IPS-NIHi11 (cell line): ENCODE measurements at regions not wholly inside any gene's neighbourhood (a gene's known extent, or its start where the extent isn't known, plus 50 kb on each side); places are given as distances from the start of the nearest gene placed in this dataset.
"Not testable (repeated sequence)": the region's sequence is repeated elsewhere in the genome, so short reads cannot be mapped to it uniquely, and the experiment has no call there.

Experiments
- DNase-seq: peaks from one replicate; pipeline ENCODE4 v3.0.0; 2012; ENCODE audit warnings: mixed read lengths, low spot score

DNA sequence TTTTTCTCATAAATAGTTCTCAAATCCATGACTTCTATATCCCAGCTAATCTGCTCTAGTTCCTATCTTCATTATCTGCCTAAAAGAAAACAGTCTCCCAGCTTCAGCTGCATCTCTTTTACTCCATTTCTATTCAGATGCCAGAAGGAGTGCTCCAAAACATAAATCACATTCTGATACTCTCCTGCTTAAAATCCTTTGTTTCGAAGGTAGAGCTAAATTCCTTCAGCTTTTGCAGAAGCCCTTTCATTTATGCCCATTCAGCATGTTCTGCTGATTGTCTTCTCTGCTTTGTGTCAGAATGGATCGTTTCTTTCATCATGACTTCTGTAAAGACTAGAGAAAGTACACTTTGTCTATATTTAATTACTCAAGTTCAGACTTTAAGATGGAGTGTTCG lies 440.1 kb upstream of the SMIM31 start:
- no peak for DNase-seq

GRCh38 chr4:164318350-164318749 lies 435.6 kb upstream of the SMIM31 start:
- DNase-seq: no peak

- DNase-seq: no peak
Observed at GRCh38 chr4:164319688-164320087, 434.2 kb upstream of the SMIM31 start.

DNA sequence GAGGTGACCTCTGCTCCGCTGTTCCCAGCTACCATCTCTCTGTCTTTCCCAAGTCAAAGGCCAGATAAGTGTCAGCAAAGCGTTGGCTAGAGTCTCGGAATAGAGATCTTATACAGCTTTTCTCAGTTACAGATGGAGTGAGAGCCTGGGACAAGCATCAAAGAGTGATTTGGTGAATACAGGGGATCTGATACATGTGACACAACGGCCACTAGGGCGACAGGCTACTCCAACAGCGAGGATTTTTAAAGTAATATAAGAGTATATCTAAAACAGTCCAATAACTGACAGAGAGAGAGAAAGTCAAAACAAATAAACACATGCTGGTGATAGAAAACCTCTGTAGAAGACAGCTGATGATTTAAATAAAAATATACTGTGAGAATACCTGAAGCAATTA lies 433.1 kb upstream of the SMIM31 start:
- DNase-seq: no peak

GRCh38 chr4:164326056-164326455 lies 427.9 kb upstream of the SMIM31 start:
- no peak for DNase-seq

- peak; percentile 12 for DNase-seq
Observed at GRCh38 chr4:164337219-164337944, 416.5 kb upstream of the SMIM31 start.

DNA sequence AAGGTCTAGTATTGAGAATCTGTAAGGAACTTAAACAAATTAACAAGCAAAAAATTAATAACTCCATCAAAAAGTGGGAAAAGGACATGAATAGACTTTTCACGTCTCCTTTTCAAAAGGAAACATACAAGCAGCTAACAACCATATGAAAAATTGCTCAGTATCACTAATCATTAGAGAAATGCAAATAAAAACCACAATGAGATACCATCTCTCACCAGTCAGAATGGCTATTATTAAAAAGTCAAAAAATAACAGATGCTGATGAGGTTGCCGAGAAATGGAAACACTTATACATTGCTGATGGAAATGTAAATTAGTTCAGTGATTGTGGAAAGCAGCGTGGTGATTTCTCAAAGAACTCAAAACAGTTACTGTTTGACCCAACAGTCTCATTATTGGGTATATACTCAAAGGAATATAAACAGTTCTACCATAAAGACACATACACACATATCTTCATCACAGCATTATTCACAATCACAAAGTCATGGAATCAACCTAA lies 410.4 kb upstream of the SMIM31 start:
- no peak for DNase-seq

DNA sequence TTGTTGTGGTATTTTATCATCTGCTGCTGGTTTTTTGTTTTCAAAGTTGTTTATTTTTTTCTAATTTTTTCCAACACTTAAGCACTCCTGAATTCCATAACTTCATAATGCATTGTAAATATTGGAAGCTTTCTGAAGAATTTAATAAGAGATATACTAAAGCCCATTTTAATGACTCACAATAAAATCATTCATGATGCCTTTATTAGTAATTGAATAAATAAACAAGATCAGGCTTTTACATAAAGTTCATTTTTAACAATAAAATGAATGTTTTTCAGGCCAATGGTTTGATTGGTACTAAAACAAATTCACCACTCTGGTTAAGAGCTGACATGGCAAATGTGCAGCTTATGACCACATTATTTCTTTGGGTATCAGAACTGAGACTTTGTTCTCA lies 408.2 kb upstream of the SMIM31 start:
- DNase-seq: no peak

DNA sequence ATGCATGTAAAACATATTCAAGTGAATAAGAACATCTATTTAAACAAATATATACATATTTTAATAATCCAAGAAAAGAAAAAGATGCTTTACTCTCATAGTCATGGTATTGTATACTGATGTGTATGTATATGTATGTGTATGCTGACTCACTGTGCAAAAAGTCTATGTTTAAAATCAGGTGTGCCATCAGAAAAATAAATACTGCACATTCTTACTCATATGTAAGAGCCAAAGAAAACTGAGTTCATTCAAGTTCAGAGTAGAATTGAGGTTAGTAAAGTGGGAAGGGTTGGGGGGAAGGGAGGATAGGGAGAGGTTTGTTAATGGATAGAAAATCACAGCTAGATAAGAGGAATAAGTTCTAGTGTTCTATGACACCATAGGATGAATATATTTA lies 403.9 kb upstream of the SMIM31 start:
- no peak for DNase-seq

DNA sequence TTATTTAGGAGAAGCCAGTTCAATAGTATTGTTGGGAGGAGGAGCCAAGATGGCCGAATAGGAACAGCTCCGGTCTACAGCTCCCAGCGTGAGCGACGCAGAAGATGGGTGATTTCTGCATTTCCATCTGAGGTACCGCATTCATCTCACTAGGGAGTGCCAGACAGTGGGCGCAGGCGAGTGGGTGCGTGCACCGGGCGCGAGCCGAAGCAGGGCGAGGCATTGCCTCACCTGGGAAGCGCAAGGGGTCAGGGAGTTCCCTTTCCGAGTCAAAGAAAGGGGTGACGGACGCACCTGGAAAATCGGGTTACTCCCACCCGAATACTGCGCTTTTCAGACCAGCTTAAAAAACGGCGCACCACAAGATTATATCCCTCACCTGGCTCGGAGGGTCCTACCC lies 403.2 kb upstream of the SMIM31 start:
- DNase-seq: not testable (repeated sequence)

DNA sequence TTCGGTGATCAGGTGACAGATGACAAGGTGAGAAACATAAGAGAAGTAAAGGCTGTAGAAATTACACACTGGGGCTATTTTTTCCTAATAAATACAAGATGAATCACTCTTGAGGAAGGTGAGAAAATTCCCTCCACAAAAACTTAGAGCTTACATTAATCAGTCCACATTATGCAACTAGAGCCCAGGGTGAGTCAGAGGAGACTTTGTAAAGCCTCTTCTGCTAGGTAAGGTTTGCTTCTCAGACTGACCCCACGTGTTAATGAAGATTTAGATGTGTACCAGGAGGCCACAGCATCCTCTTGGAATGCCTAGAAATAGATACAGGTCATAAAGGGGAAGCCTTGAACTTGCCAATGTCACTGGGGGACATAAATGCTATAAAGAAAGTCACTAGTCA lies 396.0 kb upstream of the SMIM31 start:
- no peak for DNase-seq

DNA sequence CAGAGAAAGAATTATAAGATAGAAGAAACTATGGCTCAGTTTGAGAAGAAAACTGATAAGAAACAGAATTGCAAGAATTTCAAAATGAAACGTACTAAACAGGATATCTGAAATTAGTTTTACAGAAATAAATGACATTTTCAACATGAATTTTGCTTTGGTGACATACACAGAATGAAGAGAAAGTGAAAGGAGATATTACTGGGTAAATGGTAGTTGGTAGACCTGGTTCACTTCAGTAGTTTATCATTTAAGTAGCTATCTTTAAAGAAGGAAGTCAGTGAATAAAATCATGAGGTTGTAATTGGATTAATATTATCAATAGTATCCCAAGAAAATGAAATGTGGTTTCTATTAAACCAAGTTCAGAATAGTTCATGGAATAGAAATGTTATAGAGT lies 395.5 kb upstream of the SMIM31 start:
- DNase-seq: no peak

DNA sequence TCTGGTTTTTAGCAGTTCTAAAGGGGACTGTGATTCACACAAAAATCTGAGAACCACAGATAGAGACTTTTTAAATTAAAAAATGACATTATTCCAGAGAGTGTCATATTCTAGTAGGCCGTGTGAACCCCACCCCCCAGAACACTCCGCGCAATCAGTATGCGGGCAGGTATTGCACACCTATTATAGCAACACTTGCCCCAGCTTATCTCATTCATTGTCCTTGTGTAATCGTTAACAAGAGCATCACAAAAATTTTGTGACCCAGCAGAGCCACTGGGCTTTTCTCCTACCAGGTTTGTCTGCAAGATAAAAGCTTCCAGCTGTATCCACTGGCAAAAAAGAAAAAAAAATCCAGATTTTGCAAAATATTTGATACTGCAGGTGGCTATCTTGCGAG lies 394.1 kb upstream of the SMIM31 start:
- DNase-seq: no peak

GRCh38 chr4:164368894-164369293 lies 385.0 kb upstream of the SMIM31 start:
- DNase-seq: no peak

- DNase-seq: no peak
Observed at GRCh38 chr4:164373021-164373420, 380.9 kb upstream of the SMIM31 start.

DNA sequence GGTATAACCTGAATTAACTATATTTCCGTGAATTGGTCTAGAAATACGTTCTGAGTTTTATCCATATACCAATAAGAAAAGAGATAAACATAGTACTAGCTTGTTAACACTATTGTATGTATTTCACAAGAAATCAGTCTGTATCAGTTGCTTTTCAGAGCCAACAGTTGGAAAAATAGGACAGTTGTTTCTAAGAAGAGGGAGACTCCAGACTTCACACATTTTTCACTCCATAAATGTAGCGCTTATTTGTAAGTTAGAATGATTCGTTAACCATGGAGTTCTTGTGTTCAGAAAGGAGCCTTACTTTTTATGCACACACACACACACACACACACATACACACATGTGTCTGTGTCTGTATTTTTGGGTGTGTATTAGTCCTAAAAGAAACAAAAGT lies 376.7 kb upstream of the SMIM31 start:
- DNase-seq: no peak

DNA sequence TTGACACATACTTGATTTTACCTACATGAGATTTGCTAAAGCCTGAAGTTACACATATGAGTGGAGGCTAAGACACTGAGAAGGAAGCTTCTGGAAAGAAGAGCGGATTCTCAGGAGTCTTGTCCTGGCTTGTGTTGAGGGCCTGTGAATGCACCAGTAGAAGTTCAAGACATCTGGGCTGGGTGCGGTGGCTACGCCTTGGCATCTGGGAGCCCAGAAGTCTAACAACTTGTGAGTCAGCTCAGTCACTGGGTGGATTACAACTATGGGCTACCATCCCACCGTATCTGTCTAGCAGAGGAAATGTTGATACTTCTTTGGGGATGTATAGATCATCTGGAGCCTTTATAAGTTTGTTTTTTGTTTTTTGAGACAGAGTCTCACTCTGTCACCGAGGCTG lies 375.6 kb upstream of the SMIM31 start:
- DNase-seq: no peak

DNA sequence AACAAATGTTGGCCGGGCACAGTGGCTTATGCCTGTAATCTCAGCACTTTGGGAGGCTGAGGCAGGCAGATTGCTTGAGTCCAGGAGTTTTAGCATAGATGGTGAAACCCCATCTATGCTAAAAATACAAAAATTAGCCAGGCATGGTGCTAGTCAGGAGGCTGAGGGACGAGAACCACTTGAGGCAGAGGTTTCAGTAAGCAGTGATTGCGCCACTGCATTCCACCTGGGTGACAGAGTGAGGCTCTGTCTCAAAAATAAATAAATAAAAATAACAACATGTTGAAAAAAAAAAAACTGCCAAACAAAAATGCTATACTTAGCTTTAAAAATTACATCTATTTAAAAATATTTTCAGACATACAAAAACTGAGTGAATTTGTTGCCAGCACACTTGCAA lies 374.2 kb upstream of the SMIM31 start:
- no peak for DNase-seq

DNA sequence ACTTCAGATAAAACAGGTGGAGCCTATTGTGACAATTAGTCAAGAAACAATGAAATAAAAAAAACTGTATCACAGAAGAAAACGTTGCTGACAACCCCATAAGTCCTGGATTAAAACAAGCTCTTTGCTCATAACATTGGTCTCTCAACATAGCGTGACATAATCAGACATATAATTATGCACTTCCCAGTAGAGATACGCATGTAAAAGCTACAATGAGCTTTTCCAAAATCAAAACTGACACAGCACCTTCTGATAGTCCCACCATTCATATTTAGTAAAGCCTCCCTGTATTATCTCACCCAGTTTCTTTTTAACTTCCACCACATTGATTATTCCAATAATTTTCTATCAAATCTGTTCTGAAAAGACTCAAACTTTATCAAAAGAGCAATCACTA lies 372.1 kb upstream of the SMIM31 start:
- DNase-seq: no peak

- no peak for DNase-seq
Observed at GRCh38 chr4:164383058-164383357, 370.9 kb upstream of the SMIM31 start.

- DNase-seq: peak; percentile 41
Observed at GRCh38 chr4:164383358-164384220, 370.3 kb upstream of the SMIM31 start.

- DNase-seq: no peak
Observed at GRCh38 chr4:164384416-164384815, 369.5 kb upstream of the SMIM31 start.

GRCh38 chr4:164396439-164396838 lies 357.5 kb upstream of the SMIM31 start:
- peak; percentile 10 for DNase-seq

DNA sequence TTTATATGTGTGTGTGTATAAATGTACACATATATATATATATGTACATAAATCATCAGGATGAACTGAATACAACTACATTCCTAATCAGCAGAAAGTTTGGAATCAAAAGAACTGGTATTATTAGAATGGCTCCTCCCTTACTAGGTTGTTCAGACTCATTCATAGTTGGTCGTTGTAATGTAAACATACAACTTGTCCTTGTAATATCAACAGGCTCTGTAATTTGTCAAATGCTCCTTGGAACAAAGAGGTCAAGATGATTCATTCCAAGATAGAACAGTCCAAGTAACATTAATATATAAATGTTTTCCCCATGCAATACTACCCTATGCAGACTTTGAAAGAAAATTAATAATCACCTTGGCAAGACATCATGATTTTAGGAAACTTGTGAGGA lies 351.4 kb upstream of the SMIM31 start:
- DNase-seq: no peak
